ENCODE measurements at regions not wholly inside any gene's neighbourhood (a gene's known extent, or its start where the extent isn't known, plus 50 kb on each side); places are given as distances from the start of the nearest gene placed in this dataset.

- intact Hi-C loops (cut with DNase I, micrococcal nuclease) = no loop called here
- TF ChIP-seq, protein P1, sequence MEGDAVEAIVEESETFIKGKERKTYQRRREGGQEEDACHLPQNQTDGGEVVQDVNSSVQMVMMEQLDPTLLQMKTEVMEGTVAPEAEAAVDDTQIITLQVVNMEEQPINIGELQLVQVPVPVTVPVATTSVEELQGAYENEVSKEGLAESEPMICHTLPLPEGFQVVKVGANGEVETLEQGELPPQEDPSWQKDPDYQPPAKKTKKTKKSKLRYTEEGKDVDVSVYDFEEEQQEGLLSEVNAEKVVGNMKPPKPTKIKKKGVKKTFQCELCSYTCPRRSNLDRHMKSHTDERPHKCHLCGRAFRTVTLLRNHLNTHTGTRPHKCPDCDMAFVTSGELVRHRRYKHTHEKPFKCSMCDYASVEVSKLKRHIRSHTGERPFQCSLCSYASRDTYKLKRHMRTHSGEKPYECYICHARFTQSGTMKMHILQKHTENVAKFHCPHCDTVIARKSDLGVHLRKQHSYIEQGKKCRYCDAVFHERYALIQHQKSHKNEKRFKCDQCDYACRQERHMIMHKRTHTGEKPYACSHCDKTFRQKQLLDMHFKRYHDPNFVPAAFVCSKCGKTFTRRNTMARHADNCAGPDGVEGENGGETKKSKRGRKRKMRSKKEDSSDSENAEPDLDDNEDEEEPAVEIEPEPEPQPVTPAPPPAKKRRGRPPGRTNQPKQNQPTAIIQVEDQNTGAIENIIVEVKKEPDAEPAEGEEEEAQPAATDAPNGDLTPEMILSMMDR (IDR thresholded peaks at IDR 0.05) = no peak
- DNase-seq = no peak
Measured at GRCh38 chr5:97365163-97365845, 182.3 kb upstream of the RIOK2 start.

GRCh38 chr5:97365918-97366317, 182.9 kb upstream of the RIOK2 start:
- ATAC-seq = no peak
- DNase-seq = no peak
- H3K4me1 ChIP-seq (ENCODE audit: low read depth) = no peaks in the 10 kb centered on the region
- no peak overlapping the region for H3K4me3 ChIP-seq
- intact Hi-C loops (cut with DNase I, micrococcal nuclease) = no loop called here
- TF ChIP-seq, protein P1 (IDR thresholded peaks at IDR 0.05) = no peak
- H3K9me3 ChIP-seq = no peaks in the 10 kb centered on the region
- no peaks in the 10 kb centered on the region for H3K36me3 ChIP-seq (ENCODE audit: low read depth)

More at GRCh38 chr5:97365163-97365845, 182.3 kb upstream of the RIOK2 start:
- Histone ChIP-seq H3K4me3 (no peak overlapping the region), H3K4me1 (ENCODE audit: low read depth) (no peaks in the 10 kb centered on the region), H3K9me3 (no peaks in the 10 kb centered on the region), H3K36me3 (ENCODE audit: low read depth) (no peaks in the 10 kb centered on the region)
- no peak for ATAC-seq

DNA sequence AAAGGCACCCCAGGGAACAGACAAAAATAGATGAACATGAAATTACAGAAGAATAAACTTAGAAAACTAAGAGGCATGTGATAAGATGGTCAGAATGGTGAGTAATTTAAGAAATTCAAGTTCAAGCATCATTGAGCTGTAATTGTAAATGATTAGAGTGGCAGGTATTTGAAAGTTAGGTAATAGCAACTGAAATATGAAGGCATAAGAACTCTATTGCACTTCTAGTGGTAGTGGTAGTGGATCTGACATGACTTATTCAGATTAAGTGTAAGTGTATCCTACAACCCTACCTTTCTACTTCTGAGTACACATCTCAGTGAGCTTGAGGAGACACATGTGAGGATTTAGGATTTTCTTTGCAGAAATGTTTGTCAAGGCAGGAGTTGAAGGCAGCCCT, 192.9 kb upstream of the RIOK2 start:
- TF ChIP-seq, protein P1 (IDR thresholded peaks at IDR 0.05) = no peak
- intact Hi-C loops (cut with DNase I, micrococcal nuclease) = no loop called here

GRCh38 chr5:97377582-97377981, 194.5 kb upstream of the RIOK2 start:
- H3K4me3 ChIP-seq = no peak overlapping the region
- TF ChIP-seq, protein P1 (IDR thresholded peaks at IDR 0.05) = no peak
- H3K9me3 ChIP-seq = no peaks in the 10 kb centered on the region
- intact Hi-C loops (cut with DNase I, micrococcal nuclease) = no loop called here
- H3K4me1 ChIP-seq (ENCODE audit: low read depth) = no peaks in the 10 kb centered on the region
- no peak for DNase-seq
- ATAC-seq = no peak
- H3K36me3 ChIP-seq (ENCODE audit: low read depth) = no peaks in the 10 kb centered on the region

More for the DNA sequence above, 192.9 kb upstream of the RIOK2 start:
- H3K9me3 ChIP-seq = no peaks in the 10 kb centered on the region
- no peaks in the 10 kb centered on the region for H3K4me1 ChIP-seq (ENCODE audit: low read depth)
- no peak for DNase-seq
- no peak overlapping the region for H3K4me3 ChIP-seq
- ATAC-seq = no peak
- no peaks in the 10 kb centered on the region for H3K36me3 ChIP-seq (ENCODE audit: low read depth)

GRCh38 chr5:97383996-97384395, 200.9 kb upstream of the RIOK2 start:
- Histone ChIP-seq H3K9me3 (no peaks in the 10 kb centered on the region), H3K4me1 (ENCODE audit: low read depth) (no peaks in the 10 kb centered on the region), H3K4me3 (no peak overlapping the region), H3K36me3 (ENCODE audit: low read depth) (no peaks in the 10 kb centered on the region)
- intact Hi-C loops (cut with DNase I, micrococcal nuclease) = no loop called here
- DNase-seq (no peak), ATAC-seq (no peak)
- TF ChIP-seq, protein P1 (IDR thresholded peaks at IDR 0.05) = no peak

DNA sequence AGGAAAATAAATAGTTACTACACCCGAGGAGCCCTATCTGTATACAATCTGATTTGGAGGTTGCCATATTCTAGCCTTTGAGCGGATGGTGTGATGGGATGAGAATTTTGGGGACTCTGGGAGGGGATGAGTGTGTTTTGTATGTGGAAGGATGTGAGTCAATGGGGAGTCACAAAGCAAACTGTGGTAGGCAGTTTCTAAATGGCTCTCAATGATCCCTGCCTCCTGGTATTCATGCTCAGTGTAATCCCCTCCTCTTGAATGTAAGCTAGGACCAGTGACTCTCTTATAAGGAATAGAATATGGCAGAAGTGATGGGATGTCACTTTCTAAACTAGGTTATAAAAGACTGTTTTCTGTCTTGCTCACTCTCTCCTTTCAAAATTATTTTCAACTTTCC, 205.7 kb upstream of the RIOK2 start:
- no peak for ATAC-seq
- no peak for DNase-seq
- intact Hi-C loops (cut with DNase I, micrococcal nuclease) = no loop called here
- H3K4me1 ChIP-seq (ENCODE audit: low read depth) = no peaks in the 10 kb centered on the region
- H3K4me3 ChIP-seq = no peak overlapping the region
- TF ChIP-seq, protein P1 (IDR thresholded peaks at IDR 0.05) = no peak
- no peaks in the 10 kb centered on the region for H3K36me3 ChIP-seq (ENCODE audit: low read depth)
- no peaks in the 10 kb centered on the region for H3K9me3 ChIP-seq
